HG02938 (cell line): ENCODE measurements at regions not wholly inside any gene's neighbourhood (a gene's known extent, or its start where the extent isn't known, plus 50 kb on each side); places are given as distances from the start of the nearest gene placed in this dataset.
"Not testable (repeated sequence)": the region's sequence is repeated elsewhere in the genome, so short reads cannot be mapped to it uniquely, and the experiment has no call there.

Experiments
- ATAC-seq: cut with Tn5 transposase; IDR thresholded peaks from one replicate; pipeline ENCODE4 v1.9.1; 2021; ENCODE audit warnings: mild to moderate bottlenecking, moderate library complexity; ENCODE audit not compliant: unreplicated experiment

DNA sequence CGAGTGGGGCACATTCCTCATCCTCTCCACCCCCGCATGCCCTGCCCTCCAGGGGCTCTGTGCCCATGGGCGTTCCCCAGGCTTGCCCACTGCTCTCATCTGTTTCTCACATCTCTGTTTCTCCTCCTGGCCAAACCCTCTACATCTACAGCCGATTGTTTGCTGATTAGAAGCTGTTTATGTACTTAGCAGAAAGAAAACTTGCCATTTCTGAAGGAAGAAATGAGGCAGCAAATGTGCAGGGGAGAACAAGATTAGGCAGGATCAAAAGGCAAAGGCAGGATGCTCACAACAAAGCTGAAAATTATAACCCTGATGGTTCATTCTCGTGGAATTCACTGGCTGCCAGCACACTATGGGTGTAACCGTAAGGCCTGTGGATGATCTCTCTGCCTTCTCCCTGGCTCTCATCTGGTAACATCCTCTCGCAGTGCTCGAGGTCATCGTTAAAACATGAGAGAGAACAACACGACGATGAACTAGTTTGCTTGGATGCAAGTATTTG, 111.6 kb upstream of the KLF14 start:
- no peak for ATAC-seq

DNA sequence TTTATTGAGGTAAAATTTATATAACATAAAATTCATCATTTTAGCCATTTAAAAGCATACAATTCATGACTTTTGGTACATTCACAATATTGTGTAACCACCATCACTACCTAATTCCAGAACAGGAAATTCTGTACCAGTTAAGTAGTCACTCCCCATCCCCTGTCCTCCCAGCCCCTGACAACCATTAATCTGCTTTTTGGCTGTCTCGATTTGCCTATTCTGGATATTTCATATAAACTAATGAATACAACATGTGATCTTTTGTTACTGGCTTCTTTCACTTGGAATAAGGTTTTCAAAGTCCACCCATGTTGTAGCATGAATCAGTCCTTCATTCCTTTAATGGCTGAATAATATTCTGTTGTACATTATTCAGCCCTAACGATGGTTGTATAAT, 115.6 kb upstream of the KLF14 start:
- no peak for ATAC-seq

DNA sequence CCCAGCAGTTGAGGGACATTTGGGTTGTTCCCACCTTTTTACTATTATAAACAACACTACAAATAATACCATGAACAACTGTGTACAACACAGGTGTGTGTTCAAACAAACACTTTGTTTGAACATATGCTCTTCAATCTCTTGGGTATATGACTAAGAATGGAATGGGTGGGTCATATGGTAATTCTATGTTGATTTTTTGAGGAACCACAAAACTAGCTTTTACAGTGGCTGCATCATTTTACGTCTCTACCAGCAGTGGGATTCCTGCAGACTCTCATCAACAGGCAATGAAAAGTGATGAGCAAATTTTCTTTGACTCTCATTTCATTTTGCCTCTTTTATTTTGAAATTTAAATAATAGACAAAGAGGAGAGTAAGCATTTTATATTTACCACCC, 116.9 kb upstream of the KLF14 start:
- no peak for ATAC-seq

DNA sequence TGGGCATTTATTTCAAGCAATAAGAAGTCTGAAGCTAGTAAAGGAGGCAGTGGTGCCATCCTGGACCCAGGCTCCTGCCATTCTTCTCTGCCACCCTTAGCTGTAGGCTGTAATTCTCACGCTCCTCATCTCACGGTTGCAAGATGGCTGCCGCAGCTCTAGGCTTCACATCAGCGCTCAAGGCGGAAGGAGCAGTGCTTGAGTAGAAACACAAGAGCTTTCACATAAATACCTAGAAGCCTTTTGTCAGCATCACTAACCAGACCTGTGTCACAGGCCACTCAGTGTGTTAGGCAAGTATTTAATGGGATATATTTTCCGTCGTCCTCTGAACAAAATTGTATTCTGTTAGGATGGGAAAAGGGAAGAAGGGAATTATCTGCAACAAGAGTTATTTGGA, 118.9 kb upstream of the KLF14 start:
- no peak for ATAC-seq

DNA sequence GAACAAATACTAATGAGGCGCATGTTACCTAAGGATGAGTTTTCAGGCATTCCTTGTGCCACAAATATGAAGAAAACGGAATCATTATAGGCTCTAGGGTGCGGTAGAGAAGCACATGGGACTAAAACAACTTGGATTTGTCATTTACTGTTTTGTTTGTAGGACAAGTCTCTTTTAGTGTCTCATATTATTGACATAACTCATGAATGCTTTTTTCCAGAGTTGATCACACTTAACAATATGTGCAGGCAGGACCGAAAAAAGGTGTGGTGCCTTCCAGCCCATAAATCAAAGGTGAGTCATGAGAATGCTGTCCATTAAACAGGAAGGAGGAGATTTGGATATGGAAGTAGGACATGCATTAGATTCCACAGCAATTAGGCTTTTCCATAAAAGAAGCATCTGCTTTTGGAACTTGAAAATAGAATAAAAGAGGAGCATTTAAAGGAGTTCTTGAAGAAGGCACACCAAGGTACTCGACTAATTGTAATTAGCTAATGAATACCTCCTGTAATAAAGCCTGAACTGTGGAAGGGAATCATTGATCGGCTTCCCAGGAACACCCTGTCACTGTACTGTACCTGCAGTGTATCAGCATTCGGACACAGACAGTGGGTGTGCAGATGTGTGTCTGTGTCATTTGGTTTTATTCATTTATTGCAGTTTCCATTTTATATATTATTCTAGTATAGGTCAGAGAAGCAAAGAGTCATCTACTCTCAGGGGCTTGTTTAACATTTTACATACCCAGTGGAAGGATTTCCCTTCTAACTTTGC, 119.7 kb upstream of the KLF14 start:
- no peak for ATAC-seq

DNA sequence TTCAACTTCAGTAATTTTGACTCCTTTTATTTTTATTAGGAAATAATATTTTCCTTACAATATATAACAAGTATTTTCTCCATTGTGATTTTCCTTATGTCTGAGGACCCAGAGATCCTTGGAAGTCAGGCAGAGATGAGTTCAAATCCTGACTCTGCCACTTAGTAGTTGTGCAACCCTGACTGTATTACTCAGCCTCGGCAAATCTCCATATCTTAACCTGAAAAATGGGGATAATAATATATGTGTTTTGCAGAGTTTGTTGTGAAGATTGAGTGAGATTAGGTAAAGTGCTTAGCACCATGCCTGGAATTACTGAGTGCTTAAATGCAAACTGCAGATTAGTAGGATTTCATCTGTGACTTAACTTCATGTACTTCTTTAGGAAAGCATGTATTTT, 120.5 kb upstream of the KLF14 start:
- ATAC-seq, result no peak

DNA sequence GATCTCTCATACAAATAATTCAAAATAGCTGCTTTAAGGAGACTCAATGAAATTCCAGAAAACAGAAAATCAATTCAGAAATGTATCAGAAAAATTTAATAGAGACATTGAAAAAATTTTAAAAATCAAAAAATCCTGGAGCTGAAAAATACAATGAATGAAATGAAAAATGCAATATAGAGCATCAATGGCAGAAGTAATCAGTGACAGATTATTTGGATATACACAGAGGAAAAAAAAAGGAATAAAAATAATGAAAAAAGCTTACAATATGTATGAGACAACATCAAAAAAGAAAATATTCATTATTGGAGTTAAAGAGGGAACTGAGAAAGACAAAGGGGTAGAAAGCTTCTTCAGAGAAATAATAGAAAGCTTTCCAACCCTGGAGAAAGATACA, 122.9 kb upstream of the KLF14 start:
- ATAC-seq, result no peak

DNA sequence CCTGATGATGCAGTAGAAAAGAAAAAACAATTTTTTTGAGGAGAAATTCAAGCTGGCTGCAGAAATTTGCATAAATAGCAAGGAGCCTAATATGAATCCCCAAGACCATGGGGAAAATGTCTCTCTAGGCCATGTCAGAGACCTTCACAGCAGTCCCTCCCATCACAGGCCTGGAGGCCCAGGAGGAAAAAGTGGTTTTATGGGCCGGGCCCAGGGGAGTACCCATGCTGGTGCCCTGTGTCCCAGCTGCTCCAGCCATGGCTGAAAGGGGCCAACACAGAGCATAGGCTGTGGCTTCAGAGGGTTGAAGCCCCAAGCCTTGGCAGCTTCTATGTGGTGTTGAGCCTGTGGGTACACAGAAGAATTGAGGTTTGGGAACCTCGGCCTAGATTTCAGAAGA, 126.8 kb upstream of the KLF14 start:
- ATAC-seq, result not testable (repeated sequence)

DNA sequence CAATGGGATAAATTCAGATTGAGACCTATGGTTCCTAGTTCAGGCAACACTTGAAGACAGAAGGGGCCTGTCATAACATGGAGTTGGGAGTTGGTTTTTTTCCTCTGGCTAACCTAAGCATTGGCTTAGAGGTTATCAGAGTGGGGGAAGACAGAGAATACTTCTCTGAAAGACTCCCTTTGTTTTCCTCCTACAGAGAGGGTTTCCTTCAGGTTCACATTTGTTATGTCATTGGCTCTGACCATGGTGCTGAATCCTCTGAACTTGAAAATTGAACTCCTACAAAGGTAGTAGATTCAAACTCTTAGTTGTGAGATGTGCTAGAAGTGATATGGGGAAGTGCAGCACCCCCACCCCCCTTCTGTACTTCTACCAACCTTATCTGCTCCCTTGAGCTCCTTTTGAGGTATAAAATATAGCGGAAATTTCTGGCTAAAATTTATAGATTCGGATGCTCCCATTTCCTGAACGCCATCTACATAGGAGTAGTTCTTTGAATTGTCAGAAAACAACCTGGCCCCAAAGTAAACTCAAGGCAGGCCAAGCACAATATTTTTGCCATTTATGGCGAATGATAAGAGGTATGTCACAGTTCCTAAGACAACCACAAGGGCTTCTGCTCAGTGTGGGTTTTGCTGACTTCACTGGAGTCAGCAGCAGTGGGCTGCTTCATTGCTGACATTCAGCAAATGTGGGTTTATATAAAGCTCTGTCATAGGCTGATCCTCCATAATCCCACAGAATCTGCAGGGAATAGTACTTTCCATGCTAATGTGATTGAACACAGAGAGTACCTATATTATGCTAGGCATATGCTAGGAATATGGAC, 131.6 kb upstream of the KLF14 start:
- no peak for ATAC-seq

DNA sequence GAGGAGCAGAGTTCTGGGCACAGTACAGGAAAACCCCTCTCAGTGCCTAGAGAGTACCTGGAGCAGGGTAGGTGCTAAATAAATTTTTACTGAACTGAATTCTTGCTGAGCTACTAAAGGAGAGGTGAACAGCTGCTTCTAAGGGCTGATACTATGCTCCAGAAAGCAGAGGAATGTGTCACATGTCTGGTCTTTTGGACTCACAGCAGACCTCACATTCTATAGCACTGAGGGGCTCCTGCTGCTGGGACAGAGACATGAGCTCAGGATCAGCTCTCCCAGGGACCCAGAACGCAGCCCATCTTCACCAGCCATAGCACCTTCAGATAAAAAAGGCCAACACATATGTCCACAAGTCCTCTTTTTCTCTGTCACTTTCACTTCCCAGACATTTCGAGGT, 133.0 kb upstream of the KLF14 start:
- no peak for ATAC-seq

DNA sequence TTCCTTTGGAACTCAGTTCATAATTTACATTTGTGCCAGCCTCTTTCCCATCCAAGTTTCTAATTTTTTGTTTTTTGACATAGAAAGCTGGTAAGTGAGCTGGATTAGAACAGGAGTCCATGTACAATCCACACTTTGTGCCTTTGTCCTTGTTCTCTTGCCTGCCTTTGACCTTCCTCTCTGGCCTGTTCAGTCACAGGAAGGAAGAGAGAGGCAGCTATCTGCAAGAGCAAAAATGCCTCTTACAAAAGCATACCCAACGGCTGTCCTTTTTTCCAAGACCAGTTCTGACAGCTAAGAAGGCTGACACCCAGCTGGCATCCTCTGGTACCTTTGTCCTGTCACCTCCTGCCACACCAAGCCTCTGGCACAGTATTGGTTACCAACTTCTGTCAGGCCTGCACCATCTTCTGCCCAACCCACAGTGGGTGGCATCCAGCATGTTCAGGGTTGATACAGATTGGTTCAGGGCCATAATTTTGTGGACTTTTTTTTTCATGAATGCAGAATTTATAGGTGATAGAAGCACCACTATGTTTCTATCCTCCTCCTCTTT, 133.7 kb upstream of the KLF14 start:
- ATAC-seq, result no peak

DNA sequence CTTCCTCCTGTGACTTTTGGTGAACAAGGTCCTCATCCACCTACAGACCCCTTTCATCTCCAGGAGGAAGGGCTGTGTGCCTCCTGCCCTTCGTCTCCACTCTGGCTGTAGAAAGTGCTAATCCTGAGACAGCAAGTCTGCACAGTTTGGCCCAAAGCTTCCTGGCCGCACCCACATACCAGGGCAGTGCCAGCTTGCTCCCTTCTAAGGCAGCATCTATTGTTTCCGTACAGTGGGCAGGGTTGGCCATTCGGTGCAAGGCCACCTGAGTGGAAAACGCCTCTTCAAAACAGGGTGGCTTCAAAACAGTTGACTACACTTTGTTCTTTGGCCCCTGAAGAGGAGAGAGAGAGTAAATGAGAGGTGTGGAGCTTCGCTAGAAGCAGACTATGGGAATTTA, 134.1 kb upstream of the KLF14 start:
- no peak for ATAC-seq

DNA sequence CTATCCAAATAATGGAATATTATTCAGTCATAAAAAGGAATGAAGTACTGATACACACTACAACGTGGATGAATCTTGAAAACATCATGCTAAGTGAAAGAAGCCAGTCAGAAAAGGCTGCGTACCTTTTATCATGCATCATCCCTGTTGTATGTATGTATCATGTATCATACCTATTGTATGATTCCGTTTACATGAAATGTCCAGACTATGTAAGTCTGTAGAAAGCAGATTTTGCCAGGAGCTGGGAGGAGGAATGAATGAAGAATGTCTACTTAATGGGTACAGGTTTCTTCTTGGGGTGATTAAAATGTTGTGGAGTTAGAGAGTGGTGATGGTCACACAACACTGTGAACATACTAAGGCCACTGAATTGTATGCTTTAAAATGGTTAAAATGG, 135.9 kb upstream of the KLF14 start:
- no peak for ATAC-seq

DNA sequence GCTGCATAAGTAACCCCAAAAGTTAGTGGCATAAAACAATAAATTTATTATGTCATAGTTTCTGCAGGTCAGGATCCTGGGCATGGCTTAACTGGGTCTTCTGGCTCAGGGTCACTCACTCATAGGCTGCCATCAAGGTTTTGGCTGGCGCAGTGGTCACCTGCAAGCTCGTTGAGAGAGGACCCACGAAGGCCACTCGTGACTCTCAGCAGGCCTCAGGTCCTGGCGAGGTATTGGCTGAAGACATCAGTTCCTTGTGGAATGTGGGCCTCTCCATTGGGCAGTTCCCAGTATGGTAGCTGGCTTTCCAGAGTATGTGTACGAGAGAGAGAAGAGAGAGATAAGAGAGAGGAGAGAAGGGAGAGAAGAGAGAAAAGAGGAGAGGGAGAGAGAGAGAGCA, 138.3 kb upstream of the KLF14 start:
- ATAC-seq, result no peak

DNA sequence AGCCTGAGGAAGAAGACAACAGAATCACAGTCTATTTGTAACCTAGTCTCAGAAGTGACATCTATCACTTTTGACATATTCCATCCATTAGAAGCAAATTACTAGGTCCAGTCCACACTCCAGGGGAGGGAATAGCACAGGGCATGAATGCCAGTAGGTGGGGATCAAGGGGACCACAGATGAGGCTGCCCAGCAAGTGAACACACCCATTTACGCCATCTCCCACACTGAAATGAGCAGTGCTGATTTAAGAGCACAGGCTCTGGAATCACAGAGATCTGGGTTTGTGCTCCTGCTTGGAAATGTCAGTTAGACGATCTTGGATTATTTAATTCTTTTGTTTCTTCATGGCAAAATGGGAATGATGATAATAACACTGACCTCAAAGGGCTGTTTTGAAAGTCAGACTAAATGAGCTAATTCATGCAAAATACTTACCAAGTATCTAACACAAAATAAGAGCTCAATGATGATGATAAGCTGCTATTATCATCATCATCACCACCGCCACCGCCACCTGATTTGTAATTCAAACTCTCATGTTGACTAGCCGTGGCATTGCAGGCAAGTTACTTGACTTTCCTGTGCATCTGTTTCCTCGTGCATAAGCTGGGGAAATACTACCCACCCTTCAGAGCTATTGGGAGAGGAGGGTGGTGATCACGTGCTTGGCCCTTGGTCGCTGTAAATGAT, 138.9 kb upstream of the KLF14 start:
- no peak for ATAC-seq

DNA sequence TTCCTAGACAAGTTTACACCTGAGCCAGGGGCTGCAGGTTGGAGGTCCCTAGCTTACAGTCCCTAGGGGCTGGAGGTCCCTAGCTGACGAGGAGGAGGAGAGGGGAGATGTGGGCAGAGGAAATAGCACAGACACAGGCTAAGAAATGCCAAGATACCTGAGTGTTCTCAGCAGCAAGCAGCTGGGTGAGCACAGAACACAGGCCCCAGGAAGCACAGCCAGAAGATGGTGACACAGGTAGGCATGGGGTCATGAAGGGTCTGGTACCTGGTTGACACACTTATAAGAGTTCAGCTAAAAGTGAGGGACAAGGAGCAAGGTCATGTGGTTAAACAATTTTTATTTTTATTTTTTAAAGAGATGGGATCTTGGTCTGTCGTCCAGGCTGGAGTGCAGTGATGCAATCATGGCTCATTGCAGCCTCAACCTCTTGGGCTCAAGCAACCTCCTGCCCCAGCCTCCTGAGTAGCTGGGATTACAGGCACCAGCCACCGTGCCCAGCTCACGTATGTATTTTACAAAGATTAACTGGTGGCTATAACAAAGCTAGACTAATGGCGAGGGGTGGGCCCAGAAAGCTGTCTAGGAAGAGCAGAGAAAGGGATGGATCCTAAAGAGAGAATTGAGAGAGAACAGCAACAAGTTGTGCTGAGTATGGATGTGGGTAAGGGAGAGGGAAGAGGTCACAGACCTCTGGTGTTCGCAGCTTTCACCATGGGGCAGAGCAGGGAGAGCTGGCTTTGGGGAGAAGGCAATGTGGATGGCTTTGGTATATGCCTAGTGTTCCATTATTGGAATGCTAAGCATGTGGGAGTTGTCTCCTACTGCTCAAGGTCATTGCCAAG, 140.3 kb upstream of the KLF14 start:
- ATAC-seq, result no peak

DNA sequence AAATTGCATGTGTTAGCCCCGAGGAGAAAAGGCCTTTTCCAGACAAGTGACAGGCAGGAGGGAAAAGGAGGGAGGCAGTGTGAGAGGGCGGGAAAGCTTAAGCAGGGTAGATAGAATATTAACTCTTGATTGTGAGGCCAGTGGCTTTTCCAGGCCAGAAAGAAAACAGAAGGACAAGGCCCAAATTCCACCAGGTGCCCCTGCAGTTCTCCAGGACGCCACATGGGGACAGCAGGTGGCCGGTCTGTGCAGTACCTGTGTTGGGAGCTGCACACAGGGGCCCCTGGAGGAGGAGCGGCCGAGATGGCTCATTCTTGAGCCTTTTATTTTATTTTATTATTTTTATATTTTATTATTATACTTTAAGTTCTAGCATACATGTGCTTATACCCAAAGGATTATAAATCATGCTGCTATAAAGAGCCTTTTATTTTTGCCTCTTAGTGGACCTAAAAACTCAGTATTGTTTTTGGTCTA, 141.3 kb upstream of the KLF14 start:
- ATAC-seq, result no peak

DNA sequence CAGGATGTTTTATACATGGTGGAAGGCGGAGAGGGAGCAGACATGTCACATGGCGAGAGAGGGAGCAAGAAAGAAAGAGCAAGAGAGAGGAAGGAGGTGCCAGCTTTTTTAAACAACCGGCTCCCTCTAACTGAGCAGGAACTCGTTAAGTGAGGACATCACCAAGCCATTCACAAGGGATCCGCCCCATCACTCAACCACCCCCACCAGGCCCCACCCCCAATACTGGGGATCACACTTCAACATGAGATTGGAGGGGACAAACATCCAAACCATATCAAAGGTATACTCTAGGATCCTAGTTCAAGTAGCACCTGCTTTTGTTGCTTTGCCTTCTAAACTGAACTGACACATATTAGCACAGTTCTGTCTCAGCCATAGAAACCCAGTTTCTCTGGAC, 141.9 kb upstream of the KLF14 start:
- ATAC-seq, result no peak

DNA sequence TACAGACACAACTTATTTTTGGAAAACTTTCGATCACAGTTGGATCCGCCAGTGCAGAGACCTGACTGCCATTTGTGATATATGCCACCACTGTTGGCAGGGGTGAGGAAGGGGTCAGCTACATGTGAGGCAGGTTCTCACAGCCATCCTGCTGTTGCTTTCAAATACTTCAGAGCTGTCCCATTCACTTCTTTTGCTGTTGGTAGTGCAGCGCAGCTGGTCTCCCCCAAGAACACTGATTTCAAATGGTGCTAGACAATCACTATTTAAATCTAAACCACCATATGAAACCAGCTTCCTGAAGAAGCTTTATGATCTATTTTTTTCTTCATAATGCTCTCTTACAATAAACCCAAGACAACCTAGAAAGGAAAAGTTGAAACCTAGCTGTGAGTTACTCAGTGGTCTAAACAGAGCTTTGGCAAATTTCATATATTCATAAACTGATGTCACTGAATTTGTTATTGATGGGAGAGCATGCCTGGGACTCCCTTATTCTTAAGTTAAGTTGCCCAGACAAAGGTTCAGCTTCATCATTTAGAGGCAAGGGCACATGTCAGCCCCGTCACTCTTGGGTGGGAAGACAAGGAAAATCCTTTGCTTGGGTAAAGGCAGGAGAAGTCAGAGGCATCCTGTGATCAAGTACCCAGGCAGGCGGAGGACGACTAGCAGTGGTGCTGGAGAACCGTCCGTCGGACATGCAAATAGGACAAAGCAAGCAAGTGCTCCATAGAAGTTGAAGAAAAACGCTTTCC, 143.4 kb upstream of the KLF14 start:
- no peak for ATAC-seq

DNA sequence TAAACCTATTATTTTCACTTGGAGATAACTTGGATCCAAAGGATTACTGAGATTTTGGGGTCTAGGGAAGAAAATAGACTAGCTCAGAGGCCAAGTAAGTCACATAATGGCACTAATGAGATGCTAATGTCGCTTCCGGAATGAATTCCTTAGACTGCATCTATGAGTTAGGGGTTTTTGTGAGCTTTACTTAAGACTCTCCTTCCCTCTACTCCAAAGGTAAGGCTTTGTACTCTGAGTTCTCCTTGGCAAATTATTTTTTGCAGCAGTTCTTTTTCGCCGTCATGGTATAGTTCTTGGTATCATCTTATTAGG, 143.9 kb upstream of the KLF14 start:
- no peak for ATAC-seq
